GM12878 (cell line): ENCODE measurements at regions not wholly inside any gene's neighbourhood (a gene's known extent, or its start where the extent isn't known, plus 50 kb on each side); places are given as distances from the start of the nearest gene placed in this dataset.

Source experiments
- ATAC-seq: fragments of 200-7000 bp; cut with Tn5 transposase; 3 replicates; pipeline ENCODE4 v1.9.1; 2020; ENCODE audit warnings: mild to moderate bottlenecking, moderate library complexity
- BruUV-seq: library from RNA; stranded (reverse); fragments of 400-500 nt; replicated peaks from 2 replicates; lab custom pipeline; 2021; lab: Mats Ljungman, UMichigan
- CTCF ChIA-PET: fragments of 300-600 bp; sonication (Branson Sonifier 250); formaldehyde crosslinking; extraction: SDS; loops from one replicate; lab custom pipeline; 2021; ENCODE audit warnings: inconsistent platforms; lab: Yijun Ruan, JAX
- POLR2A ChIA-PET: fragments of 350-600 bp; formaldehyde crosslinking; extraction: SDS; loops from one replicate; lab custom pipeline; 2021; ENCODE audit warnings: inconsistent platforms; lab: Charles Lee
- RAD21 ChIA-PET: fragments of 300-600 bp; sonication (Branson Sonifier 250); formaldehyde crosslinking; loops from one replicate; lab custom pipeline; 2023; ENCODE audit warnings: antibody characterized with exemption; ENCODE audit not compliant: unreplicated experiment; lab: Charles Lee
- SMC1A ChIA-PET: fragments of 300-600 bp; sonication (Branson Sonifier 250); formaldehyde crosslinking; loops from one replicate; lab custom pipeline; 2023; ENCODE audit not compliant: unreplicated experiment, uncharacterized antibody; lab: Charles Lee
- DNase-seq: peaks from one replicate; pipeline ENCODE4 v3.0.0-alpha.2; 2011; ENCODE audit warnings: low read depth, low spot score
- FAIRE-seq: peaks from 3 replicates; lab custom pipeline; 2011; peaks lifted over from hg19 to GRCh38; lab: Jason Lieb, UNC
- H2AFZ ChIP-seq: 2 replicates; pipeline ENCODE4 v1.6.0; 2011; ENCODE audit warnings: low read depth, low read length, control low read depth; ENCODE audit not compliant: control insufficient read depth
- H3K27ac ChIP-seq: 2 replicates; pipeline ENCODE4 v1.5.1; 2011; ENCODE audit warnings: control low read depth; ENCODE audit not compliant: control insufficient read depth, insufficient read depth
- H3K27me3 ChIP-seq, 2 experiments: replicated peaks in 1 of 2; 2 replicates each; pipeline versions ENCODE4 v1.6.0 to v1.6.1; 2011; ENCODE audit warnings: low read length in 1 of 2; ENCODE audit not compliant: control insufficient read depth in 2 of 2, insufficient read depth in 2 of 2
- H3K36me3 ChIP-seq, 2 experiments: 2 replicates each; pipeline ENCODE4 v1.5.1; 2011; ENCODE audit warnings: low read length in 1 of 2; ENCODE audit not compliant: control insufficient read depth in 2 of 2, insufficient read depth in 2 of 2
- H3K4me1 ChIP-seq: 2 replicates; pipeline ENCODE4 v1.6.1; 2011; ENCODE audit warnings: mild to moderate bottlenecking, low read length, moderate library complexity, mixed read lengths; ENCODE audit not compliant: control insufficient read depth, insufficient read depth
- H3K4me2 ChIP-seq: 2 replicates; pipeline ENCODE4 v1.6.0; 2011; ENCODE audit warnings: control low read depth; ENCODE audit not compliant: control insufficient read depth, insufficient read depth
- H3K4me3 ChIP-seq: fragments of 200-600 bp; sonication (generic); 2 replicates; pipeline ENCODE4 v1.5.1; 2016
- H3K79me2 ChIP-seq: 2 replicates; pipeline ENCODE4 v1.6.0; 2011; ENCODE audit warnings: low read length; ENCODE audit not compliant: control insufficient read depth, insufficient read depth
- H3K9ac ChIP-seq: 2 replicates; pipeline ENCODE4 v1.8.0; 2011; ENCODE audit warnings: low read length, control low read depth, mixed read lengths; ENCODE audit not compliant: control insufficient read depth, insufficient read depth
- H3K9me3 ChIP-seq: replicated peaks from 3 replicates; pipeline ENCODE4 v1.5.1; 2011; ENCODE audit warnings: mild to moderate bottlenecking, low read length; ENCODE audit not compliant: control insufficient read depth, insufficient read depth
- H4K20me1 ChIP-seq: 2 replicates; pipeline ENCODE4 v1.6.0; 2011; ENCODE audit not compliant: control insufficient read depth, insufficient read depth
- CEBPB ChIP-seq, 2 experiments: fragments of 150-350 bp in 1 of 2; IDR thresholded peaks; 2 replicates each; pipeline ENCODE4 v1.6.1; 2012 to 2014; ENCODE audit warnings: low read depth in 2 of 2, low read length in 2 of 2, borderline replicate concordance in 1 of 2, inconsistent platforms in 1 of 2
- ELK1 ChIP-seq: IDR thresholded peaks from 2 replicates; pipeline ENCODE4 v1.6.1; 2012; ENCODE audit warnings: low read depth, low read length, improper control_type of control experiment
- FOS ChIP-seq: IDR thresholded peaks from 3 replicates; pipeline ENCODE4 v1.6.1; 2011; ENCODE audit warnings: borderline replicate concordance; ENCODE audit not compliant: insufficient read length; ENCODE audit errors: extremely low read depth
- RAD51 ChIP-seq: fragments of 450-650 bp; IDR thresholded peaks from 2 replicates; pipeline ENCODE4 v1.6.1; 2016; ENCODE audit warnings: moderate library complexity, mild to moderate bottlenecking, inconsistent platforms
- SIN3A ChIP-seq: IDR thresholded peaks from 2 replicates; pipeline ENCODE4 v1.6.1; 2012; ENCODE audit warnings: low read depth, low read length, improper control_type of control experiment
- SMC3 ChIP-seq: IDR thresholded peaks from 2 replicates; pipeline ENCODE4 v1.6.1; 2011; ENCODE audit warnings: low read length, improper control_type of control experiment, borderline replicate concordance
- SREBF2 ChIP-seq: IDR thresholded peaks from 2 replicates; pipeline ENCODE4 v1.6.1; 2012; ENCODE audit warnings: mild to moderate bottlenecking, low read length
- TAF1 ChIP-seq: IDR thresholded peaks from 2 replicates; pipeline ENCODE4 v1.6.1; 2011; ENCODE audit warnings: mild to moderate bottlenecking, low read depth, low read length, borderline replicate concordance
- TCF12 ChIP-seq: IDR thresholded peaks from 2 replicates; pipeline ENCODE4 v1.6.1; 2011; ENCODE audit warnings: low read depth, mild to moderate bottlenecking, low read length
- ZBED1 ChIP-seq: IDR thresholded peaks from 2 replicates; pipeline ENCODE4 v1.6.1; 2016; ENCODE audit warnings: borderline replicate concordance
- ZNF592 ChIP-seq: fragments of 450-650 bp; IDR thresholded peaks from 2 replicates; pipeline ENCODE4 v1.6.1; 2017; ENCODE audit warnings: mild to moderate bottlenecking, moderate library complexity
- WGBS: methylation state at CpG from one replicate; pipeline ENCODE4 v1.1.6; 2016; ENCODE audit warnings: low lambda C conversion rate; ENCODE audit not compliant: insufficient replicate concordance, insufficient coverage; ENCODE audit errors: missing lambda C conversion rate; 5-methylcytosine and 5-hydroxymethylcytosine counted together
- in situ Hi-C: fragments of 300-500 bp; cut with MboI; formaldehyde crosslinking; loops from 9 replicates; pipeline ENCODE4 v1.14.3; 2018; ENCODE audit warnings: mixed read lengths
- intact Hi-C: fragments of 100-400 bp; cut with micrococcal nuclease; formaldehyde crosslinking; loops from one replicate; pipeline ENCODE4 v1.14.2; 2022; ENCODE audit not compliant: unreplicated experiment

- Histone ChIP-seq H3K9me3 (no peaks in the 10 kb centered on the region), H3K36me3 (no peaks in the 10 kb centered on the region), H4K20me1 (no peaks in the 10 kb centered on the region), H3K27ac (no peak overlapping the region), H3K4me1 (no peaks in the 10 kb centered on the region), H3K4me3 (no peak overlapping the region), H3K27me3 (no peaks in the 10 kb centered on the region), H3K9ac (no peak overlapping the region), H3K79me2 (no peaks in the 10 kb centered on the region), H3K4me2 (no peak overlapping the region), H2AFZ (no peak overlapping the region)
- CTCF ChIA-PET: no interaction called here
- no peak for ATAC-seq
- no TSS peak for BruUV-seq
- intact Hi-C loops: no loop called here
- no peak for DNase-seq
- FAIRE-seq: no peak
- RAD21 ChIA-PET: no interaction called here
- TF ChIP-seq ELK1 (no peak), ZNF592 (no peak), SREBF2 (no peak), TCF12 (no peak), CEBPB (IDR thresholded peaks at IDR 0.05; ENCODE audit: borderline replicate concordance in 1 of 2, low read depth in 2 of 2, low read length in 2 of 2) (no peak), RAD51 (no peak), TAF1 (no peak), SIN3A (no peak), FOS (no peak), ZBED1 (no peak), SMC3 (no peak)
- SMC1A ChIA-PET: no interaction called here
- 0% methylated on average over 2 of the region's 2 CpGs for whole genome bisulfite sequencing
- in situ Hi-C loops: no loop called here
- POLR2A ChIA-PET: no interaction called here
Measured at GRCh38 chr21:35482096-35482495, 433.0 kb upstream of the RUNX1 start.
